ENCODE measurements at regions not wholly inside any gene's neighbourhood (a gene's known extent, or its start where the extent isn't known, plus 50 kb on each side); places are given as distances from the start of the nearest gene placed in this dataset.
"Not testable (repeated sequence)": the region's sequence is repeated elsewhere in the genome, so short reads cannot be mapped to it uniquely, and the experiment has no call there.

GRCh38 chr2:446963-447530 is 159.2 kb upstream of the ALKAL2 start:
- no peak for DNase-seq

GRCh38 chr2:446303-446874 is 158.5 kb upstream of the ALKAL2 start:
- DNase-seq, result no peak

- DNase-seq, result no peak
These were observed 158.0 kb upstream of the ALKAL2 start for GRCh38 chr2:445896-446295.

- no peak for DNase-seq
These were observed 157.3 kb upstream of the ALKAL2 start for GRCh38 chr2:444937-445884.

GRCh38 chr2:443741-444140 is 155.8 kb upstream of the ALKAL2 start:
- no peak for DNase-seq

- DNase-seq, result no peak
These were observed 155.3 kb upstream of the ALKAL2 start for GRCh38 chr2:443216-443615.

- DNase-seq, result no peak
These were observed 153.5 kb upstream of the ALKAL2 start for GRCh38 chr2:441258-442022.

GRCh38 chr2:440403-440740 is 152.5 kb upstream of the ALKAL2 start:
- DNase-seq, result no peak

GRCh38 chr2:439556-440402 is 151.9 kb upstream of the ALKAL2 start:
- no peak for DNase-seq

- DNase-seq, result peak; percentile 92
These were observed 151.2 kb upstream of the ALKAL2 start for GRCh38 chr2:439077-439476.

- peak; percentile 98 for DNase-seq
These were observed 150.0 kb upstream of the ALKAL2 start for GRCh38 chr2:437756-438393.

GRCh38 chr2:437180-437579 is 149.3 kb upstream of the ALKAL2 start:
- DNase-seq, result peak; percentile 21

- DNase-seq, result no peak
These were observed 148.3 kb upstream of the ALKAL2 start for GRCh38 chr2:436205-436604.

- DNase-seq, result no peak
These were observed 146.7 kb upstream of the ALKAL2 start for GRCh38 chr2:434625-435024.

GRCh38 chr2:433216-433615 is 145.3 kb upstream of the ALKAL2 start:
- no peak for DNase-seq

GRCh38 chr2:430291-431040 is 142.6 kb upstream of the ALKAL2 start:
- no peak for DNase-seq

GRCh38 chr2:429575-430254 is 141.8 kb upstream of the ALKAL2 start:
- DNase-seq, result no peak

- no peak for DNase-seq
These were observed 141.3 kb upstream of the ALKAL2 start for GRCh38 chr2:429142-429541.

- no peak for DNase-seq
These were observed 140.7 kb upstream of the ALKAL2 start for GRCh38 chr2:428591-428990.

- not testable (repeated sequence) for DNase-seq
These were observed 138.8 kb upstream of the ALKAL2 start for GRCh38 chr2:426696-427095.

- no peak for DNase-seq
These were observed 138.1 kb upstream of the ALKAL2 start for GRCh38 chr2:425947-426346.
